ENCODE measurements at regions not wholly inside any gene's neighbourhood (a gene's known extent, or its start where the extent isn't known, plus 50 kb on each side); places are given as distances from the start of the nearest gene placed in this dataset.

GRCh38 chr5:52577546-52577945 lies 210.2 kb upstream of the ITGA1 start:
- TF ChIP-seq EP300 (IDR thresholded peaks at IDR 0.05; ENCODE audit: borderline replicate concordance in 1 of 2, low read depth in 1 of 2, low read length in 1 of 2) (no peak), POLR2AphosphoS5 (IDR thresholded peaks at IDR 0.05; ENCODE audit: low read depth, low read length) (no peak), TAF1 (IDR thresholded peaks at IDR 0.05; ENCODE audit: borderline replicate concordance, low read depth, low read length) (no peak), JUND (IDR thresholded peaks at IDR 0.05) (no peak), MXI1 (IDR thresholded peaks at IDR 0.05; ENCODE audit: low read depth, low read length) (no peak), CTCF (IDR thresholded peaks at IDR 0.05) (no peak), RXRA (IDR thresholded peaks at IDR 0.05; ENCODE audit: borderline replicate concordance, low read depth) (no peak), RFX5 (IDR thresholded peaks at IDR 0.05; ENCODE audit: low read length) (no peak), PBX3 (IDR thresholded peaks at IDR 0.05) (no peak), TCF12 (IDR thresholded peaks at IDR 0.05) (no peak), SMC3 (IDR thresholded peaks at IDR 0.05; ENCODE audit: low read depth, low read length) (no peak), MAX (IDR thresholded peaks at IDR 0.05; ENCODE audit: low read depth) (no peak), EZH2phosphoT487 (IDR thresholded peaks at IDR 0.05; ENCODE audit: borderline replicate concordance, low read depth) (no peak), ZBTB33 (IDR thresholded peaks at IDR 0.05; ENCODE audit: borderline replicate concordance, low read depth) (no peak)
